ENCODE measurements at regions not wholly inside any gene's neighbourhood (a gene's known extent, or its start where the extent isn't known, plus 50 kb on each side); places are given as distances from the start of the nearest gene placed in this dataset.

DNA sequence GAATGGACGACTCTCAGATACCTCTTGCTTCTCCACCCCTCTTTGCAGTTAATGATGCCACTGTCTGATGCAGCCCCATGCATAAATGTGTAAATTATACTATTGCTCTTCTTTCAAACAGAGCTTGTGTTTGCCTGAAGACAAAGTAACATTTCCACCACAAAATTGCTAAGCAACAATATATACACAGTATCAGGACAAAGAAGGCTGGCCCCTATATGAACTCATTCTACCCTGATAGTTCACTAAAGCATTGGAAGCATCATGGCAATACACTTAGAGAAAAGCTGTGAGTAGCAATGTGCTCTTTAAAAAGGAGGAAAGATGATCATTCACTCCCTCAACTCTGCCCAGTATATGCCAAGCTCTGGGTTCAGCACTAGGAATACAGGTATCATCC lies 427.0 kb upstream of the CPEB2 start:
- H3K27me3 ChIP-seq (ENCODE audit: insufficient read depth, low read length): no peaks in the 10 kb centered on the region
- H2BK20ac ChIP-seq (ENCODE audit: low read depth, low read length, poor library complexity, severe bottlenecking): no peak overlapping the region
- H4K20me1 ChIP-seq (ENCODE audit: control insufficient read depth, insufficient read depth, insufficient read length): no peaks in the 10 kb centered on the region
- no peak overlapping the region for H3K4me3 Mint-ChIP-seq
- H4K8ac ChIP-seq (replicated peaks; ENCODE audit: insufficient read length, low read depth, low read length): no peak overlapping the region
- no peaks in the 10 kb centered on the region for H3K23me2 ChIP-seq (ENCODE audit: insufficient read length, low read depth, low read length, poor library complexity, severe bottlenecking)
- H3K23ac ChIP-seq (ENCODE audit: insufficient read length, low read depth, low read length): no peak overlapping the region
- no peak overlapping the region for H3K27ac ChIP-seq (ENCODE audit: insufficient read length, low read depth, low read length)
- no peaks in the 10 kb centered on the region for H3K79me1 ChIP-seq (ENCODE audit: insufficient read depth, low read depth, low read length, poor library complexity, severe bottlenecking)
- no CpG with 5 or more reads among the region's 1 CpG for WGBS (ENCODE audit: extremely low coverage, insufficient read length, low lambda C conversion rate)
- no peak overlapping the region for H4K5ac ChIP-seq (ENCODE audit: insufficient read length, low read depth, low read length)
- no peak overlapping the region for H3T11ph ChIP-seq (ENCODE audit: low read length)
- H4K91ac ChIP-seq (ENCODE audit: insufficient read length, low read depth, low read length): no peak overlapping the region
- H3K36me3 Mint-ChIP-seq (ENCODE audit: insufficient read depth in 1 of 3, low read depth in 3 of 3): no peaks in the 10 kb centered on the region
- H2BK12ac ChIP-seq (ENCODE audit: insufficient read length, low read depth, low read length): no peak overlapping the region
- no peaks in the 10 kb centered on the region for H3K4me1 ChIP-seq (ENCODE audit: insufficient read depth, low read length)
- H3K56ac ChIP-seq (ENCODE audit: insufficient read length, low read depth, low read length): no peak overlapping the region
- H2BK15ac ChIP-seq (ENCODE audit: low read depth, low read length): no peak overlapping the region
- no peak overlapping the region for H3K18ac ChIP-seq (ENCODE audit: insufficient read length, low read depth, low read length)
- H2AK5ac ChIP-seq (ENCODE audit: insufficient read length, low read length): no peak overlapping the region
- no peak overlapping the region for H2AFZ ChIP-seq (ENCODE audit: low read length)
- H3K79me2 ChIP-seq (ENCODE audit: insufficient read depth, low read length): no peaks in the 10 kb centered on the region
- no peak overlapping the region for H2BK120ac ChIP-seq (ENCODE audit: low read depth, low read length, poor library complexity, severe bottlenecking)
- TF ChIP-seq, protein P1, sequence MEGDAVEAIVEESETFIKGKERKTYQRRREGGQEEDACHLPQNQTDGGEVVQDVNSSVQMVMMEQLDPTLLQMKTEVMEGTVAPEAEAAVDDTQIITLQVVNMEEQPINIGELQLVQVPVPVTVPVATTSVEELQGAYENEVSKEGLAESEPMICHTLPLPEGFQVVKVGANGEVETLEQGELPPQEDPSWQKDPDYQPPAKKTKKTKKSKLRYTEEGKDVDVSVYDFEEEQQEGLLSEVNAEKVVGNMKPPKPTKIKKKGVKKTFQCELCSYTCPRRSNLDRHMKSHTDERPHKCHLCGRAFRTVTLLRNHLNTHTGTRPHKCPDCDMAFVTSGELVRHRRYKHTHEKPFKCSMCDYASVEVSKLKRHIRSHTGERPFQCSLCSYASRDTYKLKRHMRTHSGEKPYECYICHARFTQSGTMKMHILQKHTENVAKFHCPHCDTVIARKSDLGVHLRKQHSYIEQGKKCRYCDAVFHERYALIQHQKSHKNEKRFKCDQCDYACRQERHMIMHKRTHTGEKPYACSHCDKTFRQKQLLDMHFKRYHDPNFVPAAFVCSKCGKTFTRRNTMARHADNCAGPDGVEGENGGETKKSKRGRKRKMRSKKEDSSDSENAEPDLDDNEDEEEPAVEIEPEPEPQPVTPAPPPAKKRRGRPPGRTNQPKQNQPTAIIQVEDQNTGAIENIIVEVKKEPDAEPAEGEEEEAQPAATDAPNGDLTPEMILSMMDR (conservative IDR thresholded peaks at IDR 0.05): no peak
- no peak overlapping the region for H3K27ac Mint-ChIP-seq
- H3K4ac ChIP-seq (ENCODE audit: low read depth, low read length): no peak overlapping the region
- H3K9ac ChIP-seq (ENCODE audit: extremely low read depth, insufficient read length, low read length): no peak overlapping the region
- H3K9me3 ChIP-seq (ENCODE audit: control insufficient read depth, low read depth, low read length): no peaks in the 10 kb centered on the region
- H3K4me2 ChIP-seq (ENCODE audit: insufficient read depth, insufficient read length, low read length): no peak overlapping the region
- no peak for DNase-seq
- H2BK5ac ChIP-seq (ENCODE audit: insufficient read length, low read length): no peak overlapping the region
- no peaks in the 10 kb centered on the region for H3K27me3 Mint-ChIP-seq (ENCODE audit: low read depth)
- no peaks in the 10 kb centered on the region for H3K9me3 Mint-ChIP-seq
- no peak overlapping the region for H3K14ac ChIP-seq (ENCODE audit: insufficient read depth, low read length)
- no peaks in the 10 kb centered on the region for H3K4me1 Mint-ChIP-seq

Measured in H9 (cell line).